HepG2 (cell line): ENCODE measurements at regions not wholly inside any gene's neighbourhood (a gene's known extent, or its start where the extent isn't known, plus 50 kb on each side); places are given as distances from the start of the nearest gene placed in this dataset.
A peak's percentile ranks its signal among the peaks of the same experiment; 100 is the strongest.

ENCODE experiments used
- CENPT ChIP-seq: sonication (generic); formaldehyde crosslinking; IDR thresholded peaks from 2 replicates; pipeline ENCODE4 v1.8.0; 2022; ENCODE audit warnings: low read depth, mild to moderate bottlenecking, moderate library complexity, missing genetic modification reagents
- FLYWCH1 ChIP-seq: sonication (generic); formaldehyde crosslinking; IDR thresholded peaks from 2 replicates; pipeline ENCODE4 v1.8.1; 2023; ENCODE audit warnings: mild to moderate bottlenecking, missing genetic modification reagents
- GFI1 ChIP-seq: sonication (generic); formaldehyde crosslinking; IDR thresholded peaks from 2 replicates; pipeline ENCODE4 v1.5.0; 2020; ENCODE audit warnings: missing genetic modification reagents, mild to moderate bottlenecking, borderline replicate concordance
- KDM3A ChIP-seq: IDR thresholded peaks from 2 replicates; pipeline ENCODE4 v1.6.1; 2018; ENCODE audit warnings: low read depth, missing compliant biosample characterization
- PHF8 ChIP-seq: sonication (generic); formaldehyde crosslinking; IDR thresholded peaks from 2 replicates; pipeline ENCODE4 v1.5.0; 2020; ENCODE audit warnings: missing genetic modification reagents
- SIX1 ChIP-seq: sonication (generic); formaldehyde crosslinking; IDR thresholded peaks from 2 replicates; pipeline ENCODE4 v1.4.0; 2020; ENCODE audit warnings: missing genetic modification reagents, borderline replicate concordance
- TEAD2 ChIP-seq: sonication (generic); formaldehyde crosslinking; IDR thresholded peaks from 2 replicates; pipeline ENCODE4 v1.9.0; 2021; ENCODE audit warnings: missing genetic modification reagents
- ZBTB33 ChIP-seq: sonication (generic); formaldehyde crosslinking; IDR thresholded peaks from 2 replicates; pipeline ENCODE4 v1.4.0; 2020; ENCODE audit warnings: missing genetic modification reagents
- ZBTB49 ChIP-seq: sonication (generic); formaldehyde crosslinking; IDR thresholded peaks from 2 replicates; pipeline ENCODE4 v1.4.0; 2020; ENCODE audit warnings: missing genetic modification reagents, borderline replicate concordance
- ZNF143 ChIP-seq: sonication (generic); formaldehyde crosslinking; IDR thresholded peaks from 2 replicates; pipeline ENCODE4 v1.4.0; 2020; ENCODE audit warnings: missing genetic modification reagents
- ZNF234 ChIP-seq: sonication (generic); formaldehyde crosslinking; conservative IDR thresholded peaks from 2 replicates; pipeline ENCODE4 v1.5.1; 2020; ENCODE audit warnings: mild to moderate bottlenecking, missing genetic modification reagents
- ZNF343 ChIP-seq: sonication (generic); formaldehyde crosslinking; IDR thresholded peaks from 2 replicates; pipeline ENCODE4 v1.4.0; 2020; ENCODE audit warnings: mild to moderate bottlenecking, missing genetic modification reagents
- ZNF431 ChIP-seq: sonication (generic); formaldehyde crosslinking; IDR thresholded peaks from 2 replicates; pipeline ENCODE4 v1.9.0; 2022; ENCODE audit warnings: missing genetic modification reagents, low read depth, mild to moderate bottlenecking, borderline replicate concordance
- ZNF572 ChIP-seq: sonication (generic); formaldehyde crosslinking; IDR thresholded peaks from 2 replicates; pipeline ENCODE4 v1.5.1; 2020; ENCODE audit warnings: mild to moderate bottlenecking, missing genetic modification reagents
- ZNF687 ChIP-seq: sonication (generic); formaldehyde crosslinking; IDR thresholded peaks from 2 replicates; pipeline ENCODE4 v1.5.1; 2020; ENCODE audit warnings: mild to moderate bottlenecking, missing genetic modification reagents, moderate library complexity
- ZNF703 ChIP-seq: sonication (generic); formaldehyde crosslinking; IDR thresholded peaks from 2 replicates; pipeline ENCODE4 v1.5.1; 2020; ENCODE audit warnings: missing genetic modification reagents, mild to moderate bottlenecking, moderate library complexity, borderline replicate concordance
- ZNF713 ChIP-seq: sonication (generic); formaldehyde crosslinking; IDR thresholded peaks from 2 replicates; pipeline ENCODE4 v1.4.0; 2020; ENCODE audit warnings: mild to moderate bottlenecking, missing genetic modification reagents
- ZNF879 ChIP-seq: sonication (generic); formaldehyde crosslinking; IDR thresholded peaks from 2 replicates; pipeline ENCODE4 v1.8.1; 2023; ENCODE audit warnings: missing genetic modification reagents

- TF ChIP-seq FLYWCH1 (no peak), ZNF343 (no peak), TEAD2 (CRISPR knock-in tag) (no peak), KDM3A (CRISPR knock-in tag) (peak; percentile 69; the same call in 1 of the 2 replicates), SIX1 (CRISPR knock-in tag) (no peak), ZNF431 (CRISPR knock-in tag) (peak; percentile 61; the same call in 1 of the 2 replicates), ZNF703 (CRISPR knock-in tag) (no peak), ZNF143 (CRISPR knock-in tag) (no peak; the same call in 1 of the 2 replicates), ZNF713 (CRISPR knock-in tag) (no peak), ZNF879 (CRISPR knock-in tag) (no peak), ZBTB33 (CRISPR knock-in tag) (no peak; the same call in 1 of the 2 replicates), ZNF572 (CRISPR knock-in tag) (0 out of 2 replicates have a peak, but pooled peaks have one; percentile 62), ZNF234 (no peak), PHF8 (no peak; the same call in 1 of the 2 replicates), CENPT (CRISPR knock-in tag) (no peak), ZBTB49 (CRISPR knock-in tag) (no peak), ZNF687 (CRISPR knock-in tag) (peak; percentile 72), GFI1 (peak; percentile 86)
Observed at GRCh38 chr6:113564371-113565171, 292.6 kb upstream of the MARCKS start (continued).
